Activated CD4-positive, alpha-beta T cell treated with anti-CD3 and anti-CD28 coated beads, Interleukin-2, amount 50 U/mL, for 16 hours (primary cell): ENCODE measurements at regions not wholly inside any gene's neighbourhood (a gene's known extent, or its start where the extent isn't known, plus 50 kb on each side); places are given as distances from the start of the nearest gene placed in this dataset.
"Not testable (repeated sequence)": the region's sequence is repeated elsewhere in the genome, so short reads cannot be mapped to it uniquely, and the experiment has no call there.

Source experiments
- DNase-seq: peaks from one replicate; pipeline ENCODE4 v3.0.0-alpha.2; 2020

DNA sequence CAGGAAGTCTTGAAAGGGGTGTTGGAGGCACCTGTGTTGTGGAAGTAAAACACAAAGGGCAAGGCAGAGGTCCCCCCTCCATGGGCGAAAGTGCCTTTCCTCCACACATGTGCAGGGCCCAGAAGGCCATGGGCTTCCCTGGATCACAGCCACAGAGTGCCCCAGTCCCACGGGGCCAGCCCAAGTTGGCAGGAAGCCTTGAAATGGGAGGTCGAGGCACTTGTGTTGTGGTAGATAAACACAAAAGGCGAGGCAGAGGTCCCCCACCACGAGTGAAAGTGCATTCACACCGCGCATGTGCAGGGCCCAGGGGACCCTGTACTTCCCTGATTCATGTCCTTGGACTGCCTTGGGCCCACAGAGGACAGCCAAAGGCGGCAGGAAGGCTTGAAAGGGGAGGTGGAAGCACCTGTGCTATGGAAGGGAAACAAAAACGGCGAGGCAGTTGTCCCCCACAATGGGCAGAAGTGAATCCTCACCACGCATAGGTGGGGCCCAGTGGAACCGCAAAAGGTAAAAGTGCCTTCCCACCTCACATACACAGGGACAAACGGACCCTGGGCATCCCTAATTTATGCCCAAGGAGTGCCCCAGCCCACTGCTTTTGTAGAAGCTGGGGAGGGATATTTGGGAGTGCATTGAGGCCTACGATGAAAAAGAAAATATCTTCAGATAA, 585.4 kb downstream of the ALG10 start:
- DNase-seq, result no peak

DNA sequence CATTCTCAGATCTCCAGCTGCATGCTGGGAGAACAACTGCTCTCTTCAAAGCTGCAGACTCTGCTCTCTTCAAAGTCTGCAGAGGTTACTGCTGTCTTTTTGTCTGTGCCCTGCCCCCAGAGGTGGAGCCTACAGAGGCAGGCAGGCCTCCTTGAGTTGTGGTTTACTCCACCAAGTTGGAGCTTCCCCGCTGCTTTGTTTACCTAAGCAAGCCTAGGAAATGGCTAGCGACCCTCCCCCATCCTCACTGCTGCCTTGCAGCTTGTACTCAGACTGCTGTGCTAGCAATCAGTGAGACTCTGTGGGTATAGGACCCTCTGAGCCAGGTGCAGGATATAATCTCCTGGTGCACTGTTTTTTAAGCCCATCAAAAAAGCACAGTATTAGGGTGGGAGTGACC, 591.7 kb downstream of the ALG10 start:
- not testable (repeated sequence) for DNase-seq

- peak; percentile 9 for DNase-seq
Measured at GRCh38 chr12:34625116-34625515, 602.8 kb downstream of the ALG10 start.

DNA sequence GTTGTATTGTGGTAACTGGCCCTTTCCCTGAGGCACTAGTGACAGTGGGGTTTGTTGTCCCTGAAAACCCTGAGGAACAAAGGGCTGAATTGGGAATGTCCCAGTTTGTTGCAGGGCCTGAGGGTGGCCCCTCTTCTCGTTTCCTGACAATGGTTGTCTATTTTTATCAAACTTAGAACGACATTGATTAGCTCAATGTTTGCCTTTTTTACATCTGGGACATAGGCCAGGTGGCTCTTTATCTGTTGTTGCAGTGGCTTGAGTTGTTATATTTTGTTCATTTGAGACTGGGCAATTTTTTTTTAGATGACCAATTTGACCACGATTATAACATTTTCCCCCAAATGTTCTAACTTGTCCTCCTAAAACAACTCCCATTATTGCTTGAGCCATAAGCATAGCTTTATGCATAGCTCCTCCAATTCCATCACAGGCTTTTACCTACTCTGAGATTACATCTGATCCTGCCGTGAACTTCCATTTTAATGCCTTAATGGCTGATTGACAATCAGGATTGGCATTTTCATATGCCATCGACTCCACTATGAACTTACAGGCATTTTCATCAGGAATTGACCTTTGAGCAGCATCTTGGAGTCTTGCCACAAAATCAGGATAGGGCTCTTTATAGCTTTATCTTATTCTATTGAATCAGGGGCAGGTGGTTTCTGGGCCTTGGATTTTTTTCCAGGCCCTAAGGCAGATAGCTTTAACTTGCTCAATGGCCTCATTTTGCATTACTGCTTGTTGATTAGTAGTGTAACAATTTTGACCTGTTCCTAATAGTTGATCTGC, 604.3 kb downstream of the ALG10 start:
- no peak for DNase-seq
